HG03280 (cell line): ENCODE measurements at regions not wholly inside any gene's neighbourhood (a gene's known extent, or its start where the extent isn't known, plus 50 kb on each side); places are given as distances from the start of the nearest gene placed in this dataset.
A peak's percentile ranks its signal among the peaks of the same experiment; 100 is the strongest.

Experiments used
- ATAC-seq: cut with Tn5 transposase; IDR thresholded peaks from one replicate; pipeline ENCODE4 v1.9.1; 2021; ENCODE audit warnings: mild to moderate bottlenecking, moderate library complexity; ENCODE audit not compliant: unreplicated experiment

GRCh38 chr5:56692359-56693219, 122.8 kb upstream of the MAP3K1 start:
- ATAC-seq: no peak

DNA sequence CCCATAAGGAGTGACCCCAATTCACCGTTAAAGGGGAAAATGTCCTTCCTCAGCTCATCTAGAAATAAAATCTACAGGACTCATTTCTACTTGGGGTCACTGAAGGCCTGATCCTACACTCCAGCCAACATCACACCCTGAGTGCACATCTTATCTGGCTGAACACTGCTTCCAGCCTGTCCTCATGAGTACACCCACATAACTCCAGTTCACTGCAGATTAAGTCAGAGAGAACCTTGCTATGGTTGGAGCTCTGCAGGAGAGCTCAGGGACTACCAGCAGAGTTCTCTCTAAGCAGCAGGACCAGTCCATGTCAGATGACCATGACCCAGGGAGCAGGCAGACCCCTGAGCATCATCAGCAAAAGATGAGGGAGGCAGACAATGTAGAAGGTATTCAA, 126.9 kb upstream of the MAP3K1 start:
- no peak for ATAC-seq

- peak; percentile 60 for ATAC-seq
These were observed 128.8 kb upstream of the MAP3K1 start for GRCh38 chr5:56686337-56687195.

GRCh38 chr5:56685503-56686217, 129.7 kb upstream of the MAP3K1 start:
- peak; percentile 13 for ATAC-seq

DNA sequence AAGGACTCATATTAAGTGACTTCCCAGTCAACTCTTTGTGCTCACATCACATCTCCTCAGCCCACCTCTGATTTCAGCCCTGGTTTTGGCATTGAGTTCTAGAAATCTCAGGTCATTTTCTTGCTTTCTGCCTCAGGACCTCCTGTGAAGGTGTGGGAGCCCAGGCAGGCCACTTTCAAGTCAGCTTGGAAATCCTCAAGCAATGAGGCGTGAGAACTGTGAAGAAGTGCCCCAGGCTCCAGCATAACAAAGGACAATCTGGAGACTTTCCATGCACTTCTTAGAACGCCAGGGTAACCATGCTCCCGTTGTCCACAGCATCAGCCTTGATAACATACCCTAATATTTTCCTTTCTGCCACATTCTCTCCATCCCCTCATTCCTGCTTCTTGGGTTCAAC, 131.2 kb upstream of the MAP3K1 start:
- ATAC-seq: no peak

DNA sequence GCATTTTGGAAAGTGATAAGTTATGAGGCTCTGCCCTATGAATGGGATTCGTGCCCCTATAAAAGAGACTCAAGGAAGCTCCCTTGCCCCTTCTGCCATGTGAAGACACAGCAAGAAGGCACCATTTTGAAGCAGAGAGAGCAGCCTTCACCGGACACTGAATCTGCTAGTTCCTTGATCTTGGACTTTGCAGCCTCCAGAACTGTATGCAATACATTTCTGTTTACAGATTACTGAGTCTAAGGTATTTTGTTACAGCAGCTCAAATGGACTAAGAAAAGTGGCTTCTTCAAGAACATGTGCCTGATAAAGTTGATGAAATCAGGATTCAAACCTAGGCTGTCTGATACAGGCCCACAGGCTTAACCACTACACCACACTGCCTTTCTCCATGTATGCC, 131.6 kb upstream of the MAP3K1 start:
- no peak for ATAC-seq

- ATAC-seq: no peak
These were observed 132.1 kb upstream of the MAP3K1 start for GRCh38 chr5:56683281-56683680.

DNA sequence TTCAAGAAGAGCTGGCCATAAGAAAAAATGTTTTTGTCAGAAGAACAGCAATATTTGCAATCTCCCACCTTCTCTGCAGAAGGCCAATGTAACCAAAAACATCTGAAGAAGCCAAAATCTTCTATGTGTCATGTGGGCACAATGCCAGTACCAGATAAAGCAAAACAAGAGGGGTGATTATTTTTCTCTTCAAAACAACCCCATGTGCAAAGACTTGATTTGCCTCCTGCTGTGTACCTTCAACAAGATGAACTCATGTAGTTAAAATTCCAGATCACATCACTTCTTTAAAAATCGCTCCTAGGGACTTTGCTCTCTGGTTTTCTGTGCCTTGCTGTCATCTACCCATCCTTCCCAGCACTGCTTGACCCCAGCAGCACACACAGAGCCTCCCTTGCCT, 134.0 kb upstream of the MAP3K1 start:
- ATAC-seq: no peak

DNA sequence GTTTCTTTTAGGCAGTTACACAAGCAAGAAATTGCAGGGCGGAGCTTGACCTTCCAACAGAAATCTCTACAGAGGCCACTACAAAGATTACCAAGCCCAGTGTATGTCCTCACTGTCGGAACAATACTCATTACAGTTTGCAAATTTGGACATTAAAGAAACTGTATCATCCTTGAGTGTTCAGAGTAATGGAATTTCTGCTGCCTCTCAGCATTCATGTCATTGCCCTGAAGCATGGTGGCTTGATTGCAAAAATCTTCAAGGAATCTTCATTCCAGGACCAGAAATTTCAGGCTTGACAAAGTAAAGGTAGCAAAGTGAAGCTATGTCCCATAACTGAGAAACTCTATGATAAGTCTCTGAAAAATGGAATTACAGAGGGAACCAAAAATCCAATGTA, 134.6 kb upstream of the MAP3K1 start:
- no peak for ATAC-seq

DNA sequence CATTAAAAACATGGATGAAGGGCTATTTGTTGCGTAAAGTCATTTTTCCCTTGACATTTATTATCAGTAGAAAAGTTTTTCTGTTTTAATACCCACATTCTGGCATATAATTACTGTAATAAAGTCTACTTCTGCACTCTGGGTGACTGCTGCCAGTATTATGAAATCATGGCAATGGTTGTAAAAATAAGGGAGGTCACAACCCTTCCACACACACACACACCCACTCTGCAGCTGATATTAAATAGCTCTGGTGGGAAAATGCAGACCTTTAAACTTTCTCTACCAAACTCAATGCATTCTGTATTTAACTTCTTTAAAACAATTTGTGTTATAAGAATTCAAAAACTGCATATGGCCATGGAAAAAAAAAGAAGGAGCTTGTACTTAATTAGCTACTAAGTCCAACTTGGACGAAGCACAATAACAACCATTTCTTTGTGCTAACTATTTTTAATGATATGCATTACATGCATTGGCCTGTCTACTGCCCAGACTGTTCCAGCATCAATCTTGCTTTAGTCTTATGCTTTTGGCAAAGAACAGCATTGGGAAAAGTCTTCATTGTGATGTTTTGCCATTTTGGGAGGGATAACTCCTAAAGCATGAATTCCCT, 137.6 kb upstream of the MAP3K1 start:
- ATAC-seq: no peak

DNA sequence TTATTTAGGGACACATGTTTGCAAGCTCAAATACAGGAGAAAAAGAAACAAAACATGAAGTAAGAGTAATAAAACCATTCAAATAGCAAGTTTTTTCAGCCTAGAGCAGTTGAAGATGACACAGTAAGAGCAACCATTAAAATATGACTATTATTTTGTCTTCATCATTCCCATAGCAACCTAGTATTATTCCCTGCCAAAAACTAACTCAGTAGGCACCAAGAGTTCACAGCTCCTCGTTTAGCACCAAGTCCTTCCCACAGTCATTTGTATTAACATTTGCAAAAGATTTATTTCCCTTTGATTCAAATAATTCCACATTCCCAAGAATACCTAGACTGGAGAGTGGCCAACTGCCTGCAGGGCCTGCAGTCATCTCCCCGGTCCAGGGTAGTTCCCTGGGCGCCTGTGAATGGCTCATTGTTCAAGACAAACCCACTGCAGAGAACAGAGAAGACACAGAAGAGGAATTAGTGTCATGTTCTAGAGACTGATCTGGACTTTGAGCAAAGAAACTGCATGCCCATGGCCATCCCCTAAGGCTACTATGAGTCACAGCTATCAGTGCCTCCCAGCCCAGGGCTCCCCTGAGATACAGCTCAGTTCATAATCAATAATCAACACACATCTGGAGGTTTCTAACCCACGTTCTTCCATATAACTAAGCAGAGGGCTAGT, 139.1 kb upstream of the MAP3K1 start:
- no peak for ATAC-seq

DNA sequence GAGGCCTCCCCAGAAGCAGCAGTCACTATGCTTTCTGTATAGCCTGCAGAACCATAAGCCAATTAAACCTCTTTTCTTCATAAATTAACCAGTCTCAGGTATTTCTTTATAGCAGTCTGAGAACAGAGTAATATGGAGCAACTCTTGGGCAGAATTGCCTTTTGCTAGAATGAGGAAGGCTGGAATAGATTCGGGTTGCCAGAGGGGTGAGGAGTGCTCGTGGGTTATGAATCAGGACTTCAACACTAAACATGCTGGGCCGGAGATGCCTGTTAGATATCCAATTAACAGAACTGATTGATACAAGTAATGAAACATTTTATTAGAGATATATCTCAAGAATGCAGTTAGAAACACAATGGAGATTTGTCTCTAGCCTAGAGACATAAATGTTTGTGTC, 140.9 kb upstream of the MAP3K1 start:
- no peak for ATAC-seq

DNA sequence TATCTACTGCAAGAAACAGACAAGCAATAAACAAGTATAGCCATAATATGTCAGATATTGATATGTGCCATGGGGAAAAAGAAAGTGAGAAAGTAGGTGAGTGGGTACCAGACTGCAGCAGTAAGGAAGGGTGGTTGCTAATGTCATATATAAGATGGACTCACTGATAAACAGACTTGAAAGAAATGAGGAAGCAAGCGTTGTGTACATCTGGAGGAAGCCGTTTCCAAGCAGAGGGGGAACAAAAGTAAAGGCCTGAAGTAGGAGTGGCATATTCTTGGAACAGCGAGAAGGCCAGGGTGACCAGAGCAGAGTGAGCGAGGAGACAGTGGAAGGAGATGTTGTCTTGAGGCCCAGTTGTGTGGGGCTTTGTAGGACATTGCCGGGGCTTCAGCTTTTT, 142.2 kb upstream of the MAP3K1 start:
- no peak for ATAC-seq

GRCh38 chr5:56671571-56671970, 143.8 kb upstream of the MAP3K1 start:
- ATAC-seq: no peak

DNA sequence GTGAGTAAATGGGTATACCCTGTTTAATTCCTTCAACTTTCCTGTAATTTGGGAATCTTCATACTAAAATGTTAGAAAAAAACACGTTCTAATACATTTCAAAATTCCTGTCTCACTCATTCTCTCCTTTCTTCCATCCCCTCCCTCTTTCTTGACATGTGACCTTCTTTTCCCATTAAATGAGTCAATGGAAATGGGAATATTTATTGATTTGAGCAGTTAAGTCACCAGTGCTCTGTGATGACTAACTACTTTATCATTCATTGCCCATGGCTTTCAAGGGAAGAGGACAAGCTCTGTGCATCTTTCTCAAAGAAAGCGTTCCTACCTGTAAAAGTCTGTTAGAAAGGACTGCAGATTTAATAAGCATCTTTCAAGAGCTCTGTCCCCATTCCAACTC, 144.4 kb upstream of the MAP3K1 start:
- ATAC-seq: no peak

- peak; percentile 96 for ATAC-seq
These were observed 145.5 kb upstream of the MAP3K1 start for GRCh38 chr5:56669534-56670483.

DNA sequence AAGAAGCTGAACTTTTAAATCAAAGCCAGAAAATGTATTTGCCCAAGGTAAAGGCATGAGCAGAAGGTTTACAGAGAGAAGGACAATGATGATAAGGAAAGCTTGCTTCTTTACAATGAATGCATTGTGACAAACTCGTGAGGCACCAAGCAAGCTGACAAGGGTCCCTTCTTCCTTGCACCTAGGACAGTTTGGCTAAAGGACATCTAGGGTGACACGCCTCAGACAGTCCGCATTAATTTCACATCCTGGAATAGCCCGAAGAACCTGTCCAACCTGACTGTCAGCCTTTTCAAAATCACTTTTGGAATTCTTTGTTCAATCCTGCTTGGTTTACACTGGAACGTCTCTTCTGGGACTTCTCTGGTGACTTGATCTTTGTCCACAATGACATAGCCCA, 146.4 kb upstream of the MAP3K1 start:
- no peak for ATAC-seq

- no peak for ATAC-seq
These were observed 147.7 kb upstream of the MAP3K1 start for GRCh38 chr5:56667692-56668091.

- no peak for ATAC-seq
These were observed 148.4 kb upstream of the MAP3K1 start for GRCh38 chr5:56666901-56667300.
